Ovary (tissue), 7 donors: ENCODE measurements at regions not wholly inside any gene's neighbourhood (a gene's known extent, or its start where the extent isn't known, plus 50 kb on each side); places are given as distances from the start of the nearest gene placed in this dataset.

Source experiments
- DNase-seq, 5 donors: peaks; one replicate each; pipeline ENCODE4 v3.0.0-alpha.2; 2019 to 2020
- H3K27ac ChIP-seq, 2 donors: fragments of 200-600 bp; one replicate each; pipeline versions ENCODE4 v1.5.1 to v1.8.0; 2019 to 2022
- H3K27me3 ChIP-seq: fragments of 200-600 bp; one replicate; pipeline ENCODE4 v1.8.0; 2022
- H3K36me3 ChIP-seq: fragments of 200-600 bp; sonication (generic); one replicate; pipeline ENCODE4 v1.5.1; 2019
- H3K4me1 ChIP-seq: one replicate; pipeline ENCODE4 v1.8.1; 2013; ENCODE audit warnings: mild to moderate bottlenecking, moderate library complexity; ENCODE audit not compliant: insufficient read depth
- H3K4me3 ChIP-seq: fragments of 200-600 bp; sonication (generic); one replicate; pipeline ENCODE4 v1.5.1; 2017
- H3K9me3 ChIP-seq, 2 donors: fragments of 200-600 bp in 1 of 2; sonication (generic) in 1 of 2; one replicate each; pipeline versions ENCODE4 v1.5.1 to v1.8.1; 2013 to 2019; ENCODE audit warnings: mild to moderate bottlenecking in 1 of 2, moderate library complexity in 1 of 2
- EP300 ChIP-seq: sonication (generic); formaldehyde crosslinking; IDR thresholded peaks from one replicate; pipeline ENCODE4 v1.6.1; 2017; ENCODE audit warnings: antibody characterized with exemption
- POLR2A ChIP-seq: fragments of 450-650 bp; IDR thresholded peaks from one replicate; pipeline ENCODE4 v1.6.1; 2017; ENCODE audit warnings: antibody characterized with exemption, mild to moderate bottlenecking, moderate library complexity
- WGBS, 3 donors: extraction: QIAGEN DNeasy Blood & Tissue Kit in 1 of 3; methylation state at CpG; one replicate each; pipeline versions ENCODE4 v1.1.5 to v1.1.7; 2013 to 2017; 5-methylcytosine and 5-hydroxymethylcytosine counted together
- intact Hi-C, 4 donors: fragments of 100-400 bp; cut with DNase I; formaldehyde crosslinking; loops; one replicate each; pipeline versions ENCODE4 v1.11.0 to v1.15.1; 2022 to 2023
- TF ChIP-seq, protein P1 (sequence below), 3 donors: fragments of 450-650 bp in 2 of 3; fragments of 200-600 bp in 1 of 3; IDR thresholded peaks; one replicate each; pipeline versions ENCODE4 v1.5.1 to v1.8.0; 2016 to 2022; ENCODE audit warnings: antibody characterized with exemption in 3 of 3, mild to moderate bottlenecking in 1 of 3
- donor health status: DM: no; HTN: no; CAD: no; lungs with moderate emphysema.
- donor health status: DM: no; HTN: no; CAD: no.
- donor health status: Bipolar disorder and iron deficiency.
- donor health status: DM: no; HTN: no; CAD: no.
- donor health status: DM: yes; HTN: yes; CAD: no.

DNA sequence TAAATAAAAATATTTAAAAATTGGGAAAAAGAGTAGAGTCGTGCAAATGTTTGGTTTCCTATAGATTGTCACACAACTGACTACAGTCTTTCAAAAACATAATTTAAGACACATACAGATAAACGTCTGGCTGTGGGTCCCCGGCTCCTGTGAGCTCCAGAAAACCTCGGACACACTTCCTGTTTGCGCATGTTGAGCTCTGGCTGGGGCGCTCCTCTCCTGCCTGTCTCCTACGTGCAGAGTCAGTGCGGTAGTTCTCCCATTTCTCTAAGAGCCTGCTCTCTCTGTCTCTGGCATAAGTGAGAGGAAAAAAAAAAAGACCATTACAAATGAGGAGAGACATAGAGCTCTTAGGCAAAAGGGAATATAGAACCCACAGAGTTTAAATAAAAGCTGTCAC, 128.2 kb upstream of the OBI1 start:
- Histone ChIP-seq H3K4me1 (no peaks in the 10 kb centered on the region), H3K36me3 (no peaks in the 10 kb centered on the region), H3K27me3 (no peaks in the 10 kb centered on the region), H3K9me3 (no peaks in the 10 kb centered on the region), H3K27ac (no peak overlapping the region), H3K4me3 (no peak overlapping the region)
- 15 to 27% (median 20%) methylated on average over 8 of the region's 8 CpGs for WGBS, 3 donors
- no peak for DNase-seq
- intact Hi-C loops = no loop called here
- TF ChIP-seq POLR2A (no peak), EP300 (no peak)
- TF ChIP-seq, protein P1, sequence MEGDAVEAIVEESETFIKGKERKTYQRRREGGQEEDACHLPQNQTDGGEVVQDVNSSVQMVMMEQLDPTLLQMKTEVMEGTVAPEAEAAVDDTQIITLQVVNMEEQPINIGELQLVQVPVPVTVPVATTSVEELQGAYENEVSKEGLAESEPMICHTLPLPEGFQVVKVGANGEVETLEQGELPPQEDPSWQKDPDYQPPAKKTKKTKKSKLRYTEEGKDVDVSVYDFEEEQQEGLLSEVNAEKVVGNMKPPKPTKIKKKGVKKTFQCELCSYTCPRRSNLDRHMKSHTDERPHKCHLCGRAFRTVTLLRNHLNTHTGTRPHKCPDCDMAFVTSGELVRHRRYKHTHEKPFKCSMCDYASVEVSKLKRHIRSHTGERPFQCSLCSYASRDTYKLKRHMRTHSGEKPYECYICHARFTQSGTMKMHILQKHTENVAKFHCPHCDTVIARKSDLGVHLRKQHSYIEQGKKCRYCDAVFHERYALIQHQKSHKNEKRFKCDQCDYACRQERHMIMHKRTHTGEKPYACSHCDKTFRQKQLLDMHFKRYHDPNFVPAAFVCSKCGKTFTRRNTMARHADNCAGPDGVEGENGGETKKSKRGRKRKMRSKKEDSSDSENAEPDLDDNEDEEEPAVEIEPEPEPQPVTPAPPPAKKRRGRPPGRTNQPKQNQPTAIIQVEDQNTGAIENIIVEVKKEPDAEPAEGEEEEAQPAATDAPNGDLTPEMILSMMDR (IDR thresholded peaks at IDR 0.05) = no peak

GRCh38 chr13:78786459-78786858, 127.5 kb upstream of the OBI1 start:
- WGBS, 3 donors = 19 to 25% (median 23%) methylated on average over 1 of the region's 1 CpG
- Histone ChIP-seq H3K9me3 (no peaks in the 10 kb centered on the region), H3K4me3 (no peak overlapping the region), H3K27ac (no peak overlapping the region), H3K27me3 (no peaks in the 10 kb centered on the region), H3K36me3 (no peaks in the 10 kb centered on the region), H3K4me1 (no peaks in the 10 kb centered on the region)
- intact Hi-C loops = no loop called here
- TF ChIP-seq POLR2A (no peak), EP300 (no peak)
- TF ChIP-seq, protein P1 (IDR thresholded peaks at IDR 0.05) = no peak
- DNase-seq = no peak

GRCh38 chr13:78785764-78786163, 126.8 kb upstream of the OBI1 start:
- Histone ChIP-seq H3K36me3 (no peaks in the 10 kb centered on the region), H3K4me1 (no peaks in the 10 kb centered on the region), H3K9me3 (no peaks in the 10 kb centered on the region), H3K27ac (no peak overlapping the region), H3K4me3 (no peak overlapping the region), H3K27me3 (no peaks in the 10 kb centered on the region)
- TF ChIP-seq POLR2A = no peak
- intact Hi-C loops = no loop called here
- WGBS, 3 donors = 82 to 90% (median 86%) methylated on average over 4 of the region's 4 CpGs
- no peak for DNase-seq

DNA sequence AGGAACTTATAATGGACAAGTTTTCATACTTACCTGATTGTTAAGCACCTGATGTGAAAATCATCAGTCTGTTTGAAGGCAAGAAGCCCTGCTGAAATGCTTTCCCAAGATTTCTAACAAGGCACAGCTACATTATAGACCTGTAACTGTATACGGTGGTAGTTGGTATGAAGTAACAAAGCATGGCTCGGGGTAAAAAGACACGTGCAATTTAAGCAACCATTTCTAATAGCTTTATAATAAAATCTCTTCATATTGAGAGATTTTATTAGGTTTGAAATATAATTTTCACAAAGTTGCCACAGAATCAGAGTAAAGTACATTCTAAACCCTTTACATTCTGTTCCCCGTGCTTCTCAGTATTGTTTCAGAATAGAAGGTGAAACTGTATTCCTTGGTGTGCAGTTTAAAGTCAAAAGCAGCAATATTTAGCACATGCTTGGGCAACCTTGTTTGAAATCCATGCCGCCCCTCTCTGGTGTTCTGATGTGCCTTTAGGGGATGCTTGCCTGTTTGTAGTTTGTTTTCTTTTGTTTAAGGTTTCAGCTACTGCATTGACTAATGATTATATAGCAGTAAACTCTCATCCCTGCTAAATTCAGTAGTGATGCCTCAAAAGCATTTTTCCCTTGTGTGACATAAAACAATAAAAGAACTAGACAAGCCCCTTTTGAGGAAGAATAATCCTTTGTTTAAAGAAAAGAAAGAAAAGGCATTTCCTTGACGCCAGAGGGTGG, 125.2 kb upstream of the OBI1 start:
- intact Hi-C loops = no loop called here
- no peaks in the 10 kb centered on the region for H3K36me3 ChIP-seq
- no peaks in the 10 kb centered on the region for H3K4me1 ChIP-seq
- H3K27ac ChIP-seq = no peak overlapping the region
- no peak overlapping the region for H3K4me3 ChIP-seq
- 63 to 66% (median 64%) methylated on average over 6 of the region's 6 CpGs for WGBS, 3 donors
- no peaks in the 10 kb centered on the region for H3K9me3 ChIP-seq
- no peaks in the 10 kb centered on the region for H3K27me3 ChIP-seq
- TF ChIP-seq, protein P1 (IDR thresholded peaks at IDR 0.05) = no peak
- TF ChIP-seq POLR2A (no peak), EP300 (no peak)
- DNase-seq = no peak

GRCh38 chr13:78780708-78781107, 121.8 kb upstream of the OBI1 start:
- 15 to 22% (median 17%) methylated on average over 3 of the region's 3 CpGs for WGBS, 3 donors
- Histone ChIP-seq H3K4me1 (no peaks in the 10 kb centered on the region), H3K36me3 (no peaks in the 10 kb centered on the region), H3K27me3 (no peaks in the 10 kb centered on the region), H3K4me3 (no peak overlapping the region), H3K9me3 (no peaks in the 10 kb centered on the region), H3K27ac (no peak overlapping the region)
- intact Hi-C loops = no loop called here
- DNase-seq = no peak
- TF ChIP-seq EP300 (no peak), POLR2A (no peak)
- TF ChIP-seq, protein P1 (IDR thresholded peaks at IDR 0.05) = no peak
